8988T (cell line): ENCODE measurements at regions not wholly inside any gene's neighbourhood (a gene's known extent, or its start where the extent isn't known, plus 50 kb on each side); places are given as distances from the start of the nearest gene placed in this dataset.
"Not testable (repeated sequence)": the region's sequence is repeated elsewhere in the genome, so short reads cannot be mapped to it uniquely, and the experiment has no call there.

Experiments
- DNase-seq: peaks from one replicate; pipeline ENCODE4 v3.0.0; 2011

GRCh38 chr1:226461087-226461486 lies 53.2 kb upstream of the PARP1 start:
- DNase-seq, result no peak

DNA sequence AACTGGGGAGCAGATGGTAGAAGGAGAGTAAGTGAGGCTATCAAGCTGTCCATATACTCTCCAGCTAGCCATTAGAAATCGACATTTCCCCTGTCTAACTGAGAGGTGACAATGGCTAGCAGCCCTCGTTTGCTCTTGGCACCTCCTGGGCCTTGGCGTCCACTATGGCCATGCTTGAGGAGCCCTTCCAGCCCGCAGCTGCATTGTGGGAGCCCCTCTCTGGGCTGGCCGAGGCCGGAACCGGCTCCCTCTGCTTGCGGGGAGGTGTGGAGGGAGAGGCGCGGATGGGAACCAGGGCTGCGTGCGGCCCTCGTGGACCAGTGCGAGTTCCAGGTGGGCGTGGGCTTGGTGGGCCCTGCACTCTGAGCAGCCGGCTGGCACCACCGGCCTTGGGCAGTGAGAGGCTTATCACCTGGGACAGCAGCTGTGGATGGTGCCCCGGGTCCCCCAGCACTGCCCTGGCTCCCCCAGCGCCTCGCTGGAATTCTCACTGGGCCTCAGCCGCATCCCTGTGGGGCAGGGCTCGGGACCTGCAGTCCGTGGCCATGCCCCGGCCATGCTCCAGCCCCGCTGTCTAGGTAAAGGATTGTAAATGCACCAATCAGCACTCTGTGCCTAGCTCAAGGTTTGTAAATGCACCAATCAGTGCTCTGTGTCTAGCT lies 56.2 kb upstream of the PARP1 start:
- no peak for DNase-seq

- not testable (repeated sequence) for DNase-seq
Measured at GRCh38 chr1:226464587-226464971, 56.7 kb upstream of the PARP1 start.

DNA sequence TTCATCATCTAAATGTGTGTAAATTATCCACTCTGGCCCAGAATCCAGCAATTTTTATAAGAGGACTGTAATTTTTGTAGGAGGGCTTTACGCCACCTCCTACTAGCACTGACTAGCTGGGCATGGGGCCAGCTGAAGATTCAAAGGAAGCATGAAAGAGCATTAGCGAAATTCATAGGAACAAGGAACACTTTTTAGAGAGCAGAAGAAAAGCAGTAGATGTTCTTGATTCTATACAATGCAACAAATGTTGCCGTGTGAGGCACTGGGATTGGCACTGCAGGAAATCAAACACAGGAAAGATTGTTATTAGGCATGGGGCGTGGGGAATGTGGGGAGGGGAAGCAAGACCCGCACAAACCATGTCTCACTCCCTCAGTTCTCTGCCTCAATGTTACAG lies 58.4 kb upstream of the PARP1 start:
- DNase-seq, result no peak

DNA sequence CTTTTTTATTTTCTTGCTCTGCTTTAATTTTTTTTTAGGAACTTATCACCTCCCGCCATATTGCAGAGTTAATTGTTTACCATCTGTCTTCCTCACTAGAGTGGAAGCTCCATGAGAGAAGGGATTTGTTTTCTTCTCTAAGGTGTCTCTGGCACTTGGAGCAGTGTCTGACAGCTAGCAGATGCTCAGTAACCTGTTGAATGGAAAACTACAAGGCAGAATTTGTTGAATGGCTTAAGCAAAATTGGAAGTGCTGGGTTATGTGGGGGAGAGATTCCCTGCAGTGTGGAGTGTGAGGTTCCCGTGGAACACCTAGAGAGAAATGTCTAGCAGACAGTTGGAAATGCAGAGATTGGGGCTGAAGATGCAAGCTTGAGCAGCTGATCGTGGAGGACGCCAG lies 59.5 kb upstream of the PARP1 start:
- no peak for DNase-seq

DNA sequence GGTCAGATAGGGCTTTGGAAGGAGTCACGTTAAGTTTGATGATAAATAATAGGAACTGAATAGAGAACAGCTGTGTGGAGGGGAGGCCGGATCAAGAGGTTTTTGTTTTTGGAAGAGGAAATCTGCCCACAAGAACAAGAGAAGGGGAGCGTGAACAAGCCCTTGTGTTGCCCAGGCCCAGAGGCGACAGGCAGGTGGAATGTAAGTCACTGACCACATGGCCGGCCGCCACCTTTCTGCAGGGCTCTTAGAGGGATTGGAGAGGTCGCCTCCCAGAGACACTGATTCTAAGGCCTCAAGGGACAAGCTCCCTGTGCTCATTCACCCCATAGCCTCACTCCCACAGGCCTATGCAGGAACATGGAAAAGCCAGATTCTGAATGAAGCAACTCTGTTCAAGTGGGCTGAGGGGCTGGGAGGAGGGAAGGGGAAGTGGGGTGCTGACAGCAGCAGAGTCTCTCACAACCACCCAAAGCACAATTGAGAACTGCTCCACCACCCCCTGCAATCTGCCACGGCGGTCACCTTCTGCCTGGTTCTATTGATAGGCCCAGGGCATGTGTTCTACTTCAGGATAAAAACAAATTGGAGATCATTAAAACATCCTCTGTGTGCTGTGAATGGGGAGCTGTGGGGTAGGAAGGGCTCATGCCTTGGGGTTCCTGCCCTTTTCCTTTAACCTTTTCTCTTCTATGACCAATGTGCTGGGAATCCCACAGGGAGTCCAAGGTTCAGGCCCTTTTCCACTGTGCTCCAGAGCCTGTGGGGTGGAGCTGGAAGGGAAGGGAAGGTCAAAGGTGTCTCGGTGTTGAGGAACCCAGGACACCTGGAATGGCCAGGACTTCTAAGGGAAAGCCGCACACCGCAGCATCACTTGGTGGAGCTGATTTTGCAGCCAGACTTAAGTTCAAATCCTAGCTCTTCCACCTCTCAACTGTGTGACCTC lies 63.3 kb upstream of the PARP1 start:
- no peak for DNase-seq

GRCh38 chr1:226473325-226473724 lies 65.4 kb upstream of the PARP1 start:
- no peak for DNase-seq

GRCh38 chr1:226474041-226474440 lies 66.1 kb upstream of the PARP1 start:
- no peak for DNase-seq

DNA sequence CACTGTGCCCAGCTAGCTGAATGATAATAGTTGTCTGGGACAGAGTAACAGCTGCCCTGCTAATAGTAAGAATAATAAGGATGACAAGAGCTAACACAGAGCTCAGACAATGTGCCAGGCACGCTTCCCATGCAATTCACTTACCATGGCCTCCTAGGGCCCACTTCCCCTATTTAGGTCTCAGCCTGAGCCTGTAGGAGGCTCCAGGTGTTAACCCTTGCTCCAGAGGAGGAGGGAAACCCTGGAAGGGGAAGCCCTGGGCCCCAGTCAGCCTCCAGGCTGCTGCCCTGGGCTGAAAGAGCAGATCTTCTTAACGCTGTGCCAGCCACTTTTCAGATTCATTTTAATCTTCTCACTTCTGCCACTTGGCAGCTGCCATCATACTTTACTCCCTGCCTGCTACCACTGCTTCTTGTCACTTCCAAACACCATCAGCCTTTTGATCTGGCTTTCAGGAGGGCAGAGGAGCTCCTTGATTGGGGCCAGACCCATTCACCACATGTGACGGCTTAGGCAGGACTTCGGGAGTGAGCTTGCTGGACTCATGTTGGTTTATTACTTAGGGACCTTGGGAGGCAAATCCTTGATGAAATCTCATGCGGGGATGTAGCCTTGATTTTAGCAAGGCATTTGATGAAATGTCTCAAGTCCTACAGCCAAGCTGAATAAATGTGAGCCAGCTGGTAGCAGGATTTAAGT lies 66.7 kb upstream of the PARP1 start:
- DNase-seq, result no peak

DNA sequence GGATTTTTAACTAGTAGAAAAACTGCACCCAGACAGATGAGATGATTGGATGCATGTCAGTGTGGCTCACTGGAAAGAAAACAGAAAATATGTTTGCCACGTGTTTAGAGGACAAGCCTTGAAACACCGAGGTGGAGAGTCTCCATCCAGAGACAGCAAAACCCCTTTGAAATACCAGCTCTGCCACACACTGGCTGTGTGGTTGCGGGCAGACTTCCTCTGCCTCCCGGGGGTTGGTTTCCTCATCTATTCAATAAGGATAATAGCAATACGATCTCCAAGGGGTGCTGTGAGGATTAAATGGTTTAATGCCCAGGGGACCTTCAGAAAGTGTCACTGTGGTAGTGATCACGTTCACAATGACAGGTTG lies 67.2 kb upstream of the PARP1 start:
- DNase-seq, result no peak

DNA sequence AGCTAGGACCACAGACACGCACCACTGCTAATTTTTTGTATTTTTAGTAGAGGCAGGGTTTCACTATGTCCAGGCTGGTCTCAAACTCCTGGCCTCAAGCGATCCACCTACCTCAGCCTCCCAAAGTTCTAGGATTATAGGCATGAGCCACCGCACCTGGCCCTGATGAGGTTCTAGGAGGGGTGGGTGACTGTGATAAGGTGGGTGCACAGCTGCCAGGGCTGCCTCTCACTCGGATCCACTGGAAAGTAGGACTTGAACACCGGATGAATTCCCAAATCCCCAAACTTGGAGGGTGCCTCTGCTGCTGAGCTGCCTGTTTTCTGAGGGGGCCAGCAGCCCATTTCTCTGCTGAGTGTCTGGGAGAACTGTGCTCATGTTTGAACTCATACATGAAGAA lies 68.2 kb upstream of the PARP1 start:
- no peak for DNase-seq

DNA sequence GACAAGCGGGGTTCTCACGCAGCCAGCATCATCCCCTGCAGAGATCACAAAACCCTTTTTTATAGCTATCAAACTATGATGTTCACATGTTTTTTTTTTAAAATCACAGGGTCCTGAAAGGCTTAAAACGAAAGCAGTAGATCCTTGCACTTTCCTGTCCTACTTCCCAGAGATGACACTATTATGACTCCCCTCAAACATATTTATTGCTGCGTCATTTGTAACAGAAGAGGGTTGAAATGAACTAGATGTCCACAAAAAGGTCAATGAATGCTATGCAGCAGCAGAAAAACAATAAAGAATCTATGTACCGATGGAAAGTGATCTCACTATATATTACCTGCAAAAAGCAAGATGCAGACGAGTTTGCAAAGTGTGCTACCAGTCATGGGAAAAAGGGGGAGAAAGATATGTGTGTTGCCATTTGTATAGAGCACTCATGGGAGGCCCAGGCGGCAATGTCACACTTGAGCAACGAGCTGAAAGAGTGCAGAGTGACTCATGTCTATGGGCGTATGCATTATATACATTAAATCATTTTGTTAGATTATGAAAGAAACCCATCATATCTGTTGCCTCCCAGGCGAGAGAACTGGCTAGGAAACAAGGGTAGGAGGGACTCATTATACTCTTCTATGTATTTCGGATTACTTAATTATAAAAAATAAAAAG lies 68.9 kb upstream of the PARP1 start:
- DNase-seq, result no peak

- DNase-seq, result no peak
Measured at GRCh38 chr1:226479474-226479873, 69.1 kb upstream of the STUM start.

DNA sequence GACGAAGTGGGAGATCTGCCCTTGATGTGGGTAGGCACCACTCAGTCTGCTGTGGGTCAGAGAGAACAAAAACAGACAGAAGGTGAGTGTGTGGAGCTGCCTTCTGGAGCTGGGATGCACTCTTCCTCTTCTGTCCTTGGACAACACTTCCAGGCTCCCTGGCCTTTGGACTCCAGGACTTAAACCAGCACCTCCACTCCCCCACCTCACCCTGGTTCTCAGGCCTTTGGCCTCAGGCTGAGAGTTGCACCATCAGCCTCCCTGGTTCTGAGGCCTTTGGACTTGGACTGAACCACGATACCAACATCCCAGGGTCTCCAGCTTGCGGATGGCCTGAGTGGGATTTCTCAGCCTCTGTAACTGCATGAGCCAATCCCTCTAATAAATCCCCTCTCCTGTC lies 68.1 kb upstream of the STUM start:
- DNase-seq, result no peak

GRCh38 chr1:226481133-226481532 lies 67.4 kb upstream of the STUM start:
- DNase-seq, result no peak

DNA sequence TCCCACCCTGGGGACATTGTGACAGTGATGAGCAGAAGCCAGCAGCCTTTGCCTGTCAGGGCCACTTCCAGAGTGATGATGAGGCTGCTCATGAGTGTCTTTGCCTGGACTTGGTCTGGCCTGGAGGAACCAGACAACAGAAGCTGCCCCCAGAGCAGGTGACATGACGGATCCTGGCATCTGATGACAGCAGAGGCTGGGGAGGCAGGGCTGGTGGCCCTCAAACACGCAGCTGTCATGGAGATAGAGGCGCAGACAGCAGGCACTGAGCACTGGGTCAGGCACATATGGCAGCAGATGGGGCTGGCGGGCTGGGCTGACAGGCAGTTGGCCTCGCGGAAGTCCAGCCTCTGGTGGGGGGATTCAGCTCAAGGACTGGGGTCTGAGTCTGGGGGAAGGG lies 66.4 kb upstream of the STUM start:
- DNase-seq, result no peak

- no peak for DNase-seq
Measured at GRCh38 chr1:226482975-226483700, 65.4 kb upstream of the STUM start.

GRCh38 chr1:226485192-226485591 lies 63.4 kb upstream of the STUM start:
- DNase-seq, result no peak

GRCh38 chr1:226486161-226486560 lies 62.4 kb upstream of the STUM start:
- no peak for DNase-seq

GRCh38 chr1:226487921-226488320 lies 60.6 kb upstream of the STUM start:
- DNase-seq, result peak; percentile 37

DNA sequence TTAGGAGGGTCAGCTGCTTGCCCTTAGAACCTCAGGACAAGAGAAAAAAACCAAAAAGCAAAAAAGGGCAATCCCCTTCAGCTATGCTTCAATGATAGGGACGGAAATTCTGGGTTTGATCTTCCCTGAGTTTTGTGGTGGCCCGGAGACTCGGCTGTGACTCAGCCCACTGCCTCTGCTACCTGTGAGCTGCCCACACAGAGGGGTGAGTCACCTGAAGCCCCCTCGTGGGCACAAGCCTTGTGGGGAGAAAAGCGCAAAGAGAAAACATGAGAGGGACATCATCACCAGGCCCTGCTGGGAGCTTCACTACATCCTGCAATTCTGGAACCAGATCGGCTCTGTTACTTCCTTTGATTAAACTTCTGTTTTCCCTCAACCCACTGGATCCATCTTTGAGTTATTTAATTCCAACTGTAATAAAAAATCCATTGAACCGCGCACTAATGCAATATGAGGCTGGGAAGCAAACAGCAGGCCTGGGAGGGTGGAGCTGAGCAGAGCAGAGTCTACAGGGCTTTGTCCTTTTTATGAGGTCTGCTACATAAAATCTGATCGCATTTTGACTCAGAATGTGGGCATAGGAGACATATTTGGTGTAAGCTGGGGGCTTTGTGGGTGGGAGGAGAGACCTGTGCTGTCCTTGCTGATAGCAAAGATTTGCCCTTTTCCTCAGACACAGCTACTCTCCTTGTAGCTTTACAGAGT lies 58.7 kb upstream of the STUM start:
- DNase-seq, result no peak

- no peak for DNase-seq
Measured at GRCh38 chr1:226490426-226490809, 58.1 kb upstream of the STUM start.
